H1 (cell line): ENCODE measurements at regions not wholly inside any gene's neighbourhood (a gene's known extent, or its start where the extent isn't known, plus 50 kb on each side); places are given as distances from the start of the nearest gene placed in this dataset.

ENCODE experiments used
- CTCF ChIA-PET: fragments of 300-600 bp; sonication (Branson Sonifier 250); formaldehyde crosslinking; loops from one replicate; lab custom pipeline; 2021; ENCODE audit not compliant: partially characterized antibody; lab: Charles Lee
- POLR2A ChIA-PET: fragments of 300-600 bp; sonication (Branson Sonifier 250); formaldehyde crosslinking; loops from one replicate; lab custom pipeline; 2021; ENCODE audit warnings: inconsistent platforms; ENCODE audit not compliant: partially characterized antibody; lab: Charles Lee
- DNase-seq, 2 experiments: peaks; one replicate each; pipeline versions ENCODE4 v3.0.0 to v3.0.0-alpha.2; 2010 to 2022; ENCODE audit warnings: low spot score in 2 of 2, low read depth in 1 of 2, mixed read lengths in 1 of 2
- FAIRE-seq: peaks from 2 replicates; lab custom pipeline; 2011; peaks lifted over from hg19 to GRCh38; lab: Jason Lieb, UNC
- H2AFZ ChIP-seq: 2 replicates; pipeline ENCODE4 v1.8.1; 2012; ENCODE audit warnings: low read length, inconsistent platforms
- H2AK5ac ChIP-seq: 2 replicates; pipeline ENCODE4 v1.6.1; 2013; ENCODE audit warnings: low read depth, low read length
- H2BK120ac ChIP-seq: replicated peaks from 2 replicates; pipeline ENCODE3; 2013; ENCODE audit warnings: low read depth, low read length, inconsistent platforms
- H2BK12ac ChIP-seq: 2 replicates; pipeline ENCODE4 v1.6.1; 2013; ENCODE audit warnings: low read depth, low read length
- H2BK15ac ChIP-seq: 2 replicates; pipeline ENCODE4 v1.6.1; 2013; ENCODE audit warnings: low read length
- H2BK20ac ChIP-seq: 2 replicates; pipeline ENCODE4 v1.6.1; 2013; ENCODE audit warnings: low read length
- H2BK5ac ChIP-seq: 2 replicates; pipeline ENCODE4 v1.6.1; 2013; ENCODE audit warnings: low read depth, low read length
- H3K14ac ChIP-seq: 2 replicates; pipeline ENCODE4 v1.6.1; 2013; ENCODE audit warnings: inconsistent platforms; ENCODE audit not compliant: insufficient read length
- H3K18ac ChIP-seq: 2 replicates; pipeline ENCODE4 v1.6.1; 2013; ENCODE audit warnings: low read length; ENCODE audit errors: extremely low read depth
- H3K23ac ChIP-seq: 2 replicates; pipeline ENCODE4 v1.6.1; 2013; ENCODE audit warnings: inconsistent platforms; ENCODE audit not compliant: insufficient read length
- H3K23me2 ChIP-seq: 2 replicates; pipeline ENCODE4 v1.6.1; 2013; ENCODE audit warnings: low read depth, low read length
- H3K27ac ChIP-seq: 2 replicates; pipeline ENCODE4 v1.6.1; 2011; ENCODE audit warnings: low read depth, low read length, inconsistent platforms
- H3K27me3 ChIP-seq, 4 experiments: replicated peaks in 1 of 4; 1 replicate in 1 of 4; 2 replicates in 3 of 4; pipeline versions ENCODE4 v1.6.1 to v1.8.1; 2011 to 2013; ENCODE audit warnings: low read length in 3 of 4, mild to moderate bottlenecking in 3 of 4, inconsistent platforms in 2 of 4, mixed read lengths in 2 of 4, moderate library complexity in 1 of 4; ENCODE audit not compliant: control insufficient read depth in 3 of 4, insufficient read depth in 3 of 4; ENCODE audit errors: extremely low read depth in 1 of 4
- H3K36me3 ChIP-seq, 4 experiments: 2 replicates each; pipeline versions ENCODE4 v1.6.1 to v1.8.1; 2011 to 2013; ENCODE audit warnings: mild to moderate bottlenecking in 4 of 4, low read length in 3 of 4, moderate library complexity in 2 of 4, control low read depth in 1 of 4, inconsistent platforms in 1 of 4; ENCODE audit not compliant: insufficient read depth in 4 of 4, control insufficient read depth in 2 of 4
- H3K4ac ChIP-seq: replicated peaks from 2 replicates; pipeline ENCODE3; 2013; ENCODE audit warnings: low read length, low read depth, mixed read lengths, inconsistent platforms; ENCODE audit not compliant: insufficient read length
- H3K4me1 ChIP-seq, 4 experiments: replicated peaks in 1 of 4; 1 replicate in 1 of 4; 2 replicates in 3 of 4; pipeline versions ENCODE4 v1.6.1 to v1.8.1; 2011 to 2013; ENCODE audit warnings: low read length in 3 of 4, inconsistent platforms in 2 of 4, mixed read lengths in 1 of 4; ENCODE audit not compliant: insufficient read depth in 4 of 4, control insufficient read depth in 3 of 4
- H3K4me2 ChIP-seq, 2 experiments: 2 replicates each; pipeline versions ENCODE4 v1.6.1 to v1.8.1; 2011 to 2013; ENCODE audit warnings: low read depth in 2 of 2, low read length in 2 of 2, control low read depth in 1 of 2, inconsistent platforms in 1 of 2, mild to moderate bottlenecking in 1 of 2; ENCODE audit not compliant: insufficient read depth in 1 of 2
- H3K4me3 ChIP-seq, 4 experiments: fragments of 200-600, 300-600 bp in 1 of 4; sonication (generic), shearing (Covaris generic), sonication (Bioruptor Twin) in 1 of 4; 2 replicates each; pipeline versions ENCODE4 v1.5.1 to v1.8.1; 2011 to 2016; ENCODE audit warnings: low read length in 4 of 4, low read depth in 3 of 4, control low read depth in 2 of 4, inconsistent platforms in 2 of 4, mild to moderate bottlenecking in 2 of 4, mixed read lengths in 1 of 4, moderate library complexity in 1 of 4; ENCODE audit not compliant: insufficient read depth in 2 of 4; ENCODE audit errors: extremely low read depth in 1 of 4
- H3K56ac ChIP-seq: replicated peaks from 2 replicates; pipeline ENCODE3; 2013; ENCODE audit warnings: low read depth, mild to moderate bottlenecking, mixed read lengths, low read length, inconsistent platforms; ENCODE audit not compliant: insufficient read length
- H3K79me1 ChIP-seq: 2 replicates; pipeline ENCODE4 v1.6.1; 2013; ENCODE audit warnings: low read depth, low read length, control low read depth
- H3K79me2 ChIP-seq, 2 experiments: 2 replicates each; pipeline versions ENCODE4 v1.6.1 to v1.8.1; 2012 to 2013; ENCODE audit warnings: low read length in 2 of 2, mild to moderate bottlenecking in 2 of 2, inconsistent platforms in 1 of 2; ENCODE audit not compliant: insufficient read depth in 2 of 2, control insufficient read depth in 1 of 2
- H3K9ac ChIP-seq, 4 experiments: replicated peaks in 1 of 4; 1 replicate in 1 of 4; 2 replicates in 3 of 4; pipeline versions ENCODE4 v1.6.1 to v1.8.1; 2011 to 2013; ENCODE audit warnings: low read depth in 3 of 4, low read length in 3 of 4, control low read depth in 2 of 4, mild to moderate bottlenecking in 2 of 4, moderate library complexity in 2 of 4, inconsistent platforms in 1 of 4; ENCODE audit errors: extremely low read depth in 1 of 4
- H3K9me3 ChIP-seq, 2 experiments: 2 replicates each; pipeline versions ENCODE4 v1.6.1 to v1.8.1; 2012 to 2013; ENCODE audit warnings: mild to moderate bottlenecking in 2 of 2, moderate library complexity in 2 of 2, control low read depth in 1 of 2, inconsistent platforms in 1 of 2, low read depth in 1 of 2, low read length in 1 of 2, mixed read lengths in 1 of 2; ENCODE audit not compliant: insufficient read depth in 2 of 2
- H4K20me1 ChIP-seq, 2 experiments: replicated peaks in 1 of 2; 2 replicates each; pipeline versions ENCODE3 to v1.8.1; 2011 to 2013; ENCODE audit warnings: inconsistent platforms in 2 of 2, low read length in 2 of 2, mild to moderate bottlenecking in 1 of 2; ENCODE audit not compliant: insufficient read depth in 2 of 2, control insufficient read depth in 1 of 2
- H4K5ac ChIP-seq: 2 replicates; pipeline ENCODE4 v1.6.1; 2013; ENCODE audit warnings: low read length, low read depth, mixed read lengths, inconsistent platforms; ENCODE audit not compliant: insufficient read length
- H4K8ac ChIP-seq: 2 replicates; pipeline ENCODE4 v1.8.0; 2013; ENCODE audit warnings: mild to moderate bottlenecking, moderate library complexity, low read length, inconsistent platforms; ENCODE audit not compliant: insufficient read depth; ENCODE audit errors: extremely low read depth
- H4K91ac ChIP-seq: replicated peaks from 2 replicates; pipeline ENCODE3; 2013; ENCODE audit warnings: low read length, mixed read lengths, inconsistent platforms; ENCODE audit not compliant: insufficient read length
- CBX8 ChIP-seq: fragments of 300-800, 300-1000 bp; sonication (generic); IDR thresholded peaks from 2 replicates; pipeline ENCODE4 v1.7.1; 2016; ENCODE audit warnings: low read depth, low read length, borderline replicate concordance
- CHD1 ChIP-seq: IDR thresholded peaks from 2 replicates; pipeline ENCODE4 v1.6.1; 2012; ENCODE audit warnings: low read depth, low read length, improper control_type of control experiment
- PHF8 ChIP-seq: fragments of 200-600 bp; sonication (generic); conservative IDR thresholded peaks from 2 replicates; pipeline ENCODE4 v1.7.1; 2012; ENCODE audit warnings: low read depth, mild to moderate bottlenecking, inconsistent platforms, low read length, moderate library complexity
- WGBS, 2 experiments: shearing (Covaris generic) in 1 of 2; methylation state at CpG; one replicate each; pipeline versions ENCODE4 v1.1.6 to v1.1.7; 2013 to 2015; ENCODE audit warnings: low lambda C conversion rate in 2 of 2, mixed read lengths in 2 of 2, inconsistent platforms in 1 of 2, low coverage in 1 of 2, missing lambda C conversion rate in 1 of 2; ENCODE audit not compliant: insufficient replicate concordance in 2 of 2, insufficient coverage in 1 of 2, insufficient read length in 1 of 2; ENCODE audit errors: extremely low coverage in 1 of 2, missing lambda C conversion rate in 1 of 2; 5-methylcytosine and 5-hydroxymethylcytosine counted together

DNA sequence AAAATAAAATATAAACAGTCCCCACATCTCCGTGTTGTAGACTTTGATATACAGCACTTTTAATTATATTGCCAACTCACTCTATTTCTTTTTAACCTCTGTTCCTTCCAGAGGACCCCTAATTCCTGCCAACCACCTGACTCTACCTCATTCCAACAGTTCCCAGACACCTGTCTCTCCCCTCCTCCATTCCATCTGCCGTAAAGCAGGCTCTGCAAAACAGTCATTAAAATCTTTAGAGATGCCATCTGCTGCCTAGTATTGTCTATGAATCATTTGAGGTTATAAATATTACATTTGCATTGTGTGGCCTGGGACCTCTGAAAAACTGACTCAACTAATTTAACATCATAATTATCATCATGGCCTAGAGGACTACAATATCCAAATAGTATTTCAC lies 148.8 kb upstream of the DCN start:
- no peak overlapping the region for H2AFZ ChIP-seq
- no peak overlapping the region for H3K23ac ChIP-seq
- ChIA-PET CTCF (interaction anchor here (0.8 to 2.3 kb wide), 6 partner anchors 21 to 378 kb away, joined by 3 to 9 read pairs (median 4); partner anchors contain the start of gene LUM), POLR2A (no interaction called here)
- no peak overlapping the region for H3K4me3 ChIP-seq
- no peak overlapping the region for H2AK5ac ChIP-seq
- no peak overlapping the region for H3K14ac ChIP-seq
- H3K23me2 ChIP-seq = no peaks in the 10 kb centered on the region
- no peaks in the 10 kb centered on the region for H3K79me2 ChIP-seq
- H2BK20ac ChIP-seq = no peak overlapping the region
- H3K18ac ChIP-seq = no peak overlapping the region
- WGBS, 2 experiments = 91% methylated on average over 2 of the region's 2 CpGs; no CpG with 5 or more reads in 1 of the 2 experiments
- no peak overlapping the region for H3K27ac ChIP-seq
- H4K5ac ChIP-seq = no peak overlapping the region
- no peak for FAIRE-seq
- no peaks in the 10 kb centered on the region for H3K9me3 ChIP-seq
- H3K4me2 ChIP-seq = no peak overlapping the region
- no peaks in the 10 kb centered on the region for H3K79me1 ChIP-seq
- H2BK5ac ChIP-seq = no peak overlapping the region
- no peak overlapping the region for H3K9ac ChIP-seq
- H3K56ac ChIP-seq = no peak overlapping the region
- H3K4ac ChIP-seq = no peak overlapping the region
- H3K36me3 ChIP-seq = no peaks in the 10 kb centered on the region
- H2BK12ac ChIP-seq = no peak overlapping the region
- H2BK120ac ChIP-seq = no peak overlapping the region
- no peak overlapping the region for H2BK15ac ChIP-seq
- TF ChIP-seq PHF8 (no peak), CBX8 (no peak), CHD1 (no peak)
- TF ChIP-seq, all 59 proteins: peak for 0
- H4K91ac ChIP-seq = no peak overlapping the region
- H4K20me1 ChIP-seq = no peaks in the 10 kb centered on the region
- no peak for DNase-seq
- H3K27me3 ChIP-seq = no peaks in the 10 kb centered on the region
- H4K8ac ChIP-seq = no peak overlapping the region
- H3K4me1 ChIP-seq = no peaks in the 10 kb centered on the region
